ENCODE measurements at regions not wholly inside any gene's neighbourhood (a gene's known extent, or its start where the extent isn't known, plus 50 kb on each side); places are given as distances from the start of the nearest gene placed in this dataset.

- peak; percentile 14 for DNase-seq
These were observed 178.7 kb downstream of the CHD9NB start for GRCh38 chr16:52874042-52874441.

- DNase-seq, result no peak
These were observed 180.0 kb downstream of the CHD9NB start for GRCh38 chr16:52872731-52873130.

DNA sequence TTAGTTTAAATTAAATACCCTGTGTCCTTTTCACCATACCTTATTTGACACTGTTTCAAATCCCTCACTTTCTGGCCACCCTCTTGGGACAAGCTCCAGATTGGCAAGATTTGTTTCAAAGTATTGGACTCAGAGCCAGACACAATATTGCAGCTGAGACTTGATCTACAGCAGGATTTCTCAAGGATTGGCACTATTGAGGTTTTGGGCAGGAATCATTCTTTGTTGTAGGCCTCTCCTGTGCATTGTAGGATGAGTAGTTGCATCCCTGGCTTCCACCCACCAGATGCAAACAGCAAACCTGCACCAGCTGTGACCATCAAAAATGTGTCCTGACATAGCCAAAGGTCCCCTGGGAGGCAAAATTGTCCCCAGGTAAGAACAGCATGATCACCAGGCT is 181.2 kb downstream of the CHD9NB start:
- DNase-seq, result no peak

DNA sequence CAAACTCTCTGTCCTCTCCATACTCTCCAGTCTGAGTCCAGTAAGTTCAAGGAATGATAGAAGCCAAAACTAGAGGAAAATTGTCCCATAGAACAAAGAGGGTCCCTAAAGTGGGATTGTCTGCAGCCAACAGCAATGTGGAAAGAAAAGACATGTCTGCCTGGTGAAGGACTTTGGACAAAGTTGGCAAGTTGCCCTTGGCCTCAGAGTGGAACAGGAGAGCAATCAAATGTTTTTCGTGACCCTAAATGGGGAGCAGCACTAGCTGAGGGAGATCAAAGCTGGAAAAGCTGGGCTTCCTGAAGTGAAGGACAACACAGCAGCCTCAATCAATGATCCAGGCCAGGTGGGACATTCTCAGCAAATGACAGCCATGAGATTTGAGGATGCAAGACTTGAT is 183.5 kb downstream of the CHD9NB start:
- no peak for DNase-seq

- no peak for DNase-seq
These were observed 189.7 kb downstream of the CHD9NB start for GRCh38 chr16:52863000-52863399.

GRCh38 chr16:52861614-52862022 is 191.1 kb downstream of the CHD9NB start:
- DNase-seq, result peak; percentile 33

DNA sequence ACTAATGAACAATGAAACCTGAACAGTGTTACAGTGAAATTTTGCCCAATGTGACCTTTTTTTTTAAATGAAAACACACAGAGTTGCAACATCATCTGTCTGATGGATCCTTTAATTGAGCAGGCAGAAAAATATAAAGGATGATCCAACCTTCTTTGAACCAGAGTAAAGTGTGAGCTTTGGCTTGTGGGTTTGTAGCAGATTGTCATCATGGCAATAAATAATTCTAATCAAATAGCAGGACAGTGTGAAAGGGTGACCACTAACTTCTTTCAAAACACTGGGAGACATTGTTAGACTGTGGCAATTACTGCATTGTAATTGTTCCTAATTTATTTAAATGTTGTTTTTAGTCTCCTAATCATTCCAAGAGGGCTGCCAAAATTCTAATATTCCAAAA is 197.2 kb downstream of the CHD9NB start:
- no peak for DNase-seq

DNA sequence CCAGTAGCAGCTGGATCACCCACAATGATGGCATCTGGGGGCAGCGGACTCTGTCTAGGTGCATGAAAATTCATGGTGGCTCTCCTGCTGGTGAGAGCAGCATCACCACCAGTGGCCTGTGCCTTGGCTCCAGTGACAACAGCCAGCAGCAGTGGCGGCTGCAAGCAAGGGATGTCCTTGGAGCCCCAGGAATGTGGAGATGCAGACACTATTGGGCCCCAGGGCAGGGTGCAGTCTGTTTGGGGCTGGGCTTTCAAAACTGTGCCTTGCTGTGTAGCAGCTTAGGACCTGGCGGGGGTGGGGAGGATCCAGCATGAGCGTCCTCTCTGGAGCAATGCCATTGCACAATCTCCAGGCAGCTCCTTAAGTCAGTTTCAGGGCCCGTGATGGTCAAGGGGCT is 199.7 kb downstream of the CHD9NB start:
- no peak for DNase-seq

DNA sequence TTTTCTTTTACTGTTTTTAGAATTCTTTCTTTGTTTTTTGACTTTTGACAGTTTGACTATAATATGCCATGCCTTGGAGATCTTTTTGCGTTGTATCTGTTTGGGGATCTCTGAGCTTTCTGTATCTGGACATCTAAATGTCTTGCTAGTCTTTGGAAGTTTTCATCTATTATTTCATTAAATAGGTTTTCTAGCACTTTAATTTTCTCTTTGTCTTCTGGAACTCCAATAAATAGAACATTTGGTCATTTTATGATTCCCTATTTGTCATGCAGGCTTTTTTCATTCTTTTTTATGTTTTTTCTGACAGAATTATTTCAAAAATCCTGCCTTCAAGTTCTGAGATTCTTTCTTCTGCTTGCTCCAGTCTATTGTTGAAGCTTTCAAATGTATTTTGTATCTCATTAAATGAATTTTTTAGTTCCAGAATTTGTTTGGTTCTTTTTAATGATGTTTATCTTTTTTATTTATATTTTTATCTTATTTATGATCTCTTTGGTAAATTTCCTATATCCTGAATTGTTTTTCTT is 201.4 kb downstream of the CHD9NB start:
- DNase-seq, result no peak

DNA sequence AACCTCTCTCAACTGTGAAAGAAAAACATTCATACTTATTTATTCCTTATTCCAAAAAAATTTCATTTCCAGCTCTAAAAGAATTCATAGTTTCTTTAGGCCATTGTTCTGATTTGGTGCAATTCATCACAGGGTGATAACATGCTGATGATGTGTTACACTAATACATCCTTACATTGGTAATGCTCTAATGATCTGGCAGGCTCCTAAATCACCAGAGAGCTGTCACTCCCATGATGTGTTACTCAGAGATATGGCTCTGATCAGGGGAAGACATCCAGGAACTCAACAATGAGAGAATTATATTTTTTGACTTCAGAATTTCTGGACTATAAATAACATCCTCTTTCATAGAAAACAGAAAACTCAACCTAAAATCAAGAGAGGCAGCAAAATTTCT is 209.3 kb downstream of the CHD9NB start:
- DNase-seq, result peak; percentile 33

- DNase-seq, result no peak
These were observed 215.4 kb downstream of the CHD9NB start for GRCh38 chr16:52837251-52837650.

GRCh38 chr16:52834736-52835465 is 217.8 kb downstream of the CHD9NB start:
- DNase-seq, result peak; percentile 37

GRCh38 chr16:52832771-52833170 is 219.9 kb downstream of the CHD9NB start:
- DNase-seq, result no peak

DNA sequence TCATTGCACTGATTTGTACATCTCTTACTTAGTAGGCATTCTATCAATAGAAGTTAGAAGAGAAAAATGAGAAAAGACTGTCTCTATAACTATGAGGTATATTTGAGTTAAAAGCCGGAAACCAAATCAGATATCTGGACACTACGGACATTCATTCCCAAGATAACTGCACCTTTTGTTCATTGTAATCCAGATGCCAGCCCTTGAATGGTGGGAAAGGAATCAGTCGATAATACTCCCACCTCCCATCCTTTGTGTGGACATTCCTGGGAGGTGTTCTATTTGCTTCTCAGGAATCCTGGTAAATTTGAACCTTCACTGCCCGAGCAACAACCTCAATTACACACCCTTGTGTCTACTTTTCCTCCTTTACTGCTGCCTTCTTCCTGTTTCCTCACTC is 225.2 kb downstream of the CHD9NB start:
- DNase-seq, result no peak

GRCh38 chr16:52825892-52826291 is 226.8 kb downstream of the CHD9NB start:
- DNase-seq, result no peak

DNA sequence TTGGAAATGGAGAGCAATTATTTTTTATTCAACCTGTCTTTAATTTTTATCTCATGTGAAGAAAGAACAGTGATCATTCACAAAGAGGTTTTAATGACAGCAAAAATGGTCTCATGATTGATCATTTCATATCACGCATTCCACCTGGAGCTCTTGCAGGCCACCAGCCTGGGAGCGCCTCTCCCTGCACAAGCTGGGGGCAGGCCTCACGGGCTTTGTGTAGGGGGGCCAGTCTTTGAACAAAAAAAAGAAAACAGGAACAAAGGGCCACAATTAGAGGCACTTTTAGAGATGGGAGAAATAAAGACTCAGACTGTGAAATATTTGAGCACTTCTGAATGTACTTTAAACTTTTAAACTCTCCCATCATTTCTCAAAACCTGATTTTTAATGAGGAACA is 232.9 kb downstream of the CHD9NB start:
- no peak for DNase-seq

- DNase-seq, result no peak
These were observed 233.3 kb downstream of the CHD9NB start for GRCh38 chr16:52819405-52819804.

GRCh38 chr16:52817696-52818095 is 235.0 kb downstream of the CHD9NB start:
- no peak for DNase-seq

DNA sequence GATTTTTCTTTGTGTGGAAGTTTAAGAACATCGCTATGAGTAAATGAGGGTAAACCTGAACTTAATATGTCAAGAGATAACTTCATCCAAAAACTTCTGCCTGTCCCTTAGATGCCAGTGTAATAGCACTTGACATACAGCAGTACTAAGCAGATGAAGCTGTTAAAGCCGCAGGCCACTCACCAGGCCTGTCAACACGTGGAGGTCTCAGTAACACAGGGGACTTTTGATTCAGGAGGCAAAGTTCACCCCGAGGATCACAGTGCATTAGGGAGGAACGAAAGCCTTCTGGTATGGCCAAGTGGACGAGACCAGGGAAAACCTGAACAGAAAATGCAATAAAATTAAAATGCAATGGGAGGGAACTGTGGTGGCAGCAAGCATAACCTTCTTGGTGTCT is 235.7 kb downstream of the CHD9NB start:
- DNase-seq, result no peak

GRCh38 chr16:52812678-52813556 is 239.8 kb downstream of the CHD9NB start:
- no peak for DNase-seq

DNA sequence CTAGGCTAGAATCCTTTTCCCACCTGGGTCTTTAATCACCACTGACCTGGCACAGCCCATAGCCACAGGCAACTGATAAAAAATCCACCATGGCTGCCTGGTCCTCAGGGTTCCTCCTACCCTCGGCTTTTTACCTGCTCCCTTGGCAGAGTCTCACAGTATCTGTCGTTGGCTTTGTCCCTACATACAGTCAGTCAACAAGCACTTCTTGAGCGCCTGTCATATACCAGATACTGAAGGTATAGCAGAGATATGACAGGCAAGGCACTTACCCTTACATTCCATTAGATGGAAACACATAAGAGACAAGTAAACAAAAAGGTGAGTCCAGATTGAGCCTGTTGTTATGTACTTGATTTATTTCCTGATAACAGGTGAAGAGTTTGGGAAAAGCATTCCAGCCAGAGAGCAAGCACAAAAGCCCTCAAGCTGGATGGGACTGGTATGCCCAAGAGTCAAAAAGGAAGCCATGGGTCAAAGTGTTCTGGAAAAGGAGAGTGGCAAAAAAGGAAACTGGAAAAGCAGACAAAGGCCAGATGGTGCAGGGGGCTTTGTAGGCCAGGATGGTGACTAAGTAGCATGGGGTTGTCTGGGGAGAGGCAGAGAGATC is 247.0 kb downstream of the CHD9NB start:
- no peak for DNase-seq

- DNase-seq, result no peak
These were observed 252.3 kb downstream of the CHD9NB start for GRCh38 chr16:52800432-52800831.

GRCh38 chr16:52799149-52799548 is 252.2 kb upstream of the TOX3 start:
- no peak for DNase-seq

Measured in muscle of arm (tissue), 1 donor.